ENCODE measurements at regions not wholly inside any gene's neighbourhood (a gene's known extent, or its start where the extent isn't known, plus 50 kb on each side); places are given as distances from the start of the nearest gene placed in this dataset.

DNA sequence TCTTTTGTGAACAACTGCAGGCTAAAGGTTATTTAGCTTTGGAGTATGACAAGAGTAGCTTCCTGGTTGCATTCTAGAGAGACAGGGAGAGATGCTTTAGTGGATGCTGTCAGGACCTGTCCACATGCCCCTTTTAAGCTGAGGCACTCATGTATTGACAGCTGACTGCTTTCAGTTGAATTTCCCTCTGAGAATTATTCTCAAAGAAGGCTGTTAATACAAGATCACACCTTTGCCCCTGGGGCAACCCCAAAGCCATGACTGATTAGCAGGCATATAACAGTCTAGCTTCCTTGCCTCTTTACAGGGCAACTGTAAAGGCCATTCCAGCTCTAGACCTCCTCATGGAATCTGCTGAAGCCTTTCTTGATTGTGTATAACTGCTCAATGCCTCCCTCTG, 117.6 kb upstream of the ATP10B start:
- FAIRE-seq (no peak), DNase-seq (ENCODE audit: extremely low spot score, insufficient read length, low read depth) (no peak)

DNA sequence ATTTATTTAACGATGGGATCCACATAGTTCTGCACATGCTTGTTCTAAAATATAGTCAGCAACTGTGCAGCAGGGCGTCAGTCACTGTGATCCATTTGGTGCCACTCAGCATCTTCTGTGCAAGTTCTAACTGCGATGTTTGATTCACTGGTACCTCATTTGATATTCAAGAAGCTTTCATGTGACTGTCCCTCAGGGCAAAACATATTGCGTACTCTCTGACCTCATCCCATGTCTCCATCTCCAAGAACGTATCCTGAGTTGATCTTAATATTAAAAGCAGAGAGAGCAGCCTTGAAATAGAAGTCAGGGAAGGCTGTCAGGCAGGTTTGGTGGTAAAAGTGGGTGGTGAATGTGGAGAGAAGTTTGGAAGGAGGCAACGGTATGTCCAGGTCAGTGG, 116.5 kb upstream of the ATP10B start:
- DNase-seq (ENCODE audit: extremely low spot score, insufficient read length, low read depth) = no peak

DNA sequence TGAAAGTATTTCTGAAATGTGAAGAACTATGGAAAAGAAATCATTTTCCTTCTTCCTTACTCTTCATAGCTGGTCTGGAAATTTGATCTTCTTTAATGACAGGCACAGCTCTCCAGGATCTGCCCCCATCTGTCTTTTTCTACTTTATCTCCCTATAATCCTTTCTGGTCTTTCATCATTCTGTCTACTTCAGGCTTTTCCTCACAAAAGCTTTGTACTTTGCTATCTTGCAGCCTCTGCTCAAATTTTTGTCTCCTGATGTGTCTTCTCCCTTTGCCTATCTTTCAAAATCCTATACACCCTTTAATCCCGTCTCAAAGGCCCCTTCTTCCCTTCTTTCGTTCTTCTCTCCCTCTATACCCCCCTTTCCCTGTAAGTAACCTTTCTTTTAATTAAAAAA, 114.9 kb upstream of the ATP10B start:
- no peak for FAIRE-seq
- DNase-seq (ENCODE audit: extremely low spot score, insufficient read length, low read depth) = no peak

More for the DNA sequence above, 116.5 kb upstream of the ATP10B start:
- no peak for FAIRE-seq

DNA sequence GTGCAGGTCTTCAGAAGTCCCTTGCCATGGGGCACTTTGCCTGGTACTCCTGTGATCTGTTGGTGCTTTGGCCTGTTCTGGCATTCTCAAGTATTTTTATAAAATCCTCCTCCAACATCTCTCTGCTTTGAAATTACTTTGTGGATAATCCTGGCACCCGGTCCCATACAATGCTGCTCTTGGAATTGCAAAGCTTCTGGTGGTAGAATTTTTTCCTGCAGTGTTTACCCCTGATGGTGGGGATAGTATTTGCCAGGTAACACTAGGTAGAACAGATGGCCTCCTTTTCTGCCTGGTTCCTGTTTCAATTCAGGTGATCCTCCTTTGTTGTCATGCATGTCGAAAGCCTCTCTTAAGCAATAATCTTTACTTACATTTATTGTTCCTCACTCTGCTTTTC, 109.8 kb upstream of the ATP10B start:
- FAIRE-seq (peak; percentile 61), DNase-seq (ENCODE audit: extremely low spot score, insufficient read length, low read depth) (no peak)

DNA sequence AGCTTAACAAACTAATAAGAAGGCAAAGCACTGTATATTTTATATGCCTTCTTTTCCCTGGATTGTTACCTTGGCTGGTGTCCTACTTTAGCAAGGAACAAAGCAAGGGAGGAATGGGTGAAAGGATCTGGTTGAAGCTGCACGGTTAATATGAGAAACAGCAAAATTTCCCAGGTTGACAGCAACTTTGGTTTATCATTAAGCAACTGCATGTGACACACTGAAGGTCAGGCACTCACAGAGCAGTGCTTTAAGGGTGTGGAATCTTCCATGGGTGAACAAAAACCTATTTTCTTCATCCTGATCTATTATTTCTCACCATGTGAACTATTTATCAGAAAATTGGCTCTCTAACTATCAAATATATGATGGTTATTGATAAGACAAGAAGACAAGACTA, 109.0 kb upstream of the ATP10B start:
- no peak for DNase-seq (ENCODE audit: extremely low spot score, insufficient read length, low read depth)
- FAIRE-seq = peak; percentile 70

DNA sequence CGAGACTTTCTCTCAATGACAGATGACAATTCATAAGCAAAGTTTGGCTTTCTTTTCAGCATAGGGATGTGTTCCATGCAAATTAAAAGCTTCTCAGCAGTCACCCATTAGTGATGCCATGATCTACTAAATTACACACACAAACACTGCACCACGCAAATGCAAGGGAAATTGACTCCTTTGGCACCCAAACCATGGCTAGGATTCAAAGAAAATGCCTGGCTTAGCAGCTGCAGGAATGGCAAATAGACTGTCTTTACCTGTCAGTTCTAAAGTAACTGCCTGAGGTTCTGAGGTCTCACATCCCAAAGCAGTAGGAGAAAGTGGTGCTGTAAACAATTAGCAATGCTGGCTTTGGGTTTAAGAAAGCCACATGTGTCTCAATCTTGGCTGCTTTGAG, 108.6 kb upstream of the ATP10B start:
- FAIRE-seq (no peak), DNase-seq (ENCODE audit: extremely low spot score, insufficient read length, low read depth) (no peak)

DNA sequence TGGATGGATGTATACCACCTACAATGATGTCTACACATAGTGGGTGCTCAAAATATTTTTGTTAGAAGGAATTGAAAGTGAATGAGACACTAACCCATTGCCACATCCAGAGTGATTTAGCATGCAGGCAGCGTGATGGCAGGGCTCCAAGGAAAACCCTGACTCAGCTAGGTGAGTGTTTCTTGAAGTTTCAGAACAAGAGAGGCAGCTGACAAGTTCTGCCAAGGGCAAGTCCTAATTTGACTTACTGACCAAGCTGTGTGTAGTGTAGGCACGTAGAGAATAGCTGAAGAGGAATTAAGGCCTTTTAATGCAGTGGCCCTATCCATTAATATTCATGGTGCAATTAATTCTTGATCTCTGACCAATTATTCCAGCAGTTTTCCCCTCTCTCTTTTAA, 107.8 kb upstream of the ATP10B start:
- peak; percentile 65 for FAIRE-seq
- no peak for DNase-seq (ENCODE audit: extremely low spot score, insufficient read length, low read depth)

DNA sequence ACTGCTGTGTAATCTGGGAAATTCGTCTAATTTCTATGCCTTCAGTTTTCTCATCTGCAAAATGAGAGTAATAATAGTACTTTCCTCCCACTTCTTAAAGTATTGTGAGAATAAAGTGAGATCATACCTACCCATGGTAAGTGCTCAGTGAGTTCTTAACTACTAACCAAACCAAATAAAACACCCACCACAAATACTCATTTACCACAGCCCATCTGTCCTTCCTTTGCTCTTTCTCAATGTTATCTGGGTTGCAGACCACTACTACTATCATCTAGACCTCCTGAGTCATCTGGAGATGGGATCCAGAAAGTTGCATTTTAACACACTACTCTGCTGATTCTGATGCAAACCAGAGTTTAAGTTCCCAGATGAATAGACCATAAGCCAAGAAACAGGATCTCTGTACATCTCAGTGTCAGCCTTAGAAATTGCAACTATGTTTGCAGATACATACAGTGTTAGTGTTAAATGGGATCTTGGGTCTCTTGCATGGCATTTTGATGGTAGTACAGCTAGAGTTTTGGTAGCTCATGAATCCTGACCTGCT, 105.4 kb upstream of the ATP10B start:
- DNase-seq (ENCODE audit: extremely low spot score, insufficient read length, low read depth) = no peak
- FAIRE-seq = peak; percentile 26

DNA sequence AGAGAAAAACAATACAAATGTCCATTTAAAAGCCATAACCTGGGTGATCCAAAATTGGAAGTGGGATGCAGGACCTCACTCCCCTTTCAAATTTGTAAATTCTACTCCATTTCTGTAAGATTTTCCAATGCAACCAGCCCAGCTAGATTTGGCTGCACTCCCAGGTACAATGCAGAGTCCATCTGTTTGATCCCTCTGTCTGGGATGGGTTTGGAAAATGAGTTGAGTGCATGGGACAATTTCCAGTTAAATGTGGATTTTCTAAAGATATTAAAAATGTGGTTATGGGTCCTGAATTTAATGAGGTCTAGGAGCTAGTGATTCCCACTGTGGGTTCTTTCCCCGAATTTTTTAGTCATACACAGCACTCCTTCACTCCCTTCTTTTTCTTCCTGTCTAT, 104.0 kb upstream of the ATP10B start:
- no peak for FAIRE-seq
- no peak for DNase-seq (ENCODE audit: extremely low spot score, insufficient read length, low read depth)

DNA sequence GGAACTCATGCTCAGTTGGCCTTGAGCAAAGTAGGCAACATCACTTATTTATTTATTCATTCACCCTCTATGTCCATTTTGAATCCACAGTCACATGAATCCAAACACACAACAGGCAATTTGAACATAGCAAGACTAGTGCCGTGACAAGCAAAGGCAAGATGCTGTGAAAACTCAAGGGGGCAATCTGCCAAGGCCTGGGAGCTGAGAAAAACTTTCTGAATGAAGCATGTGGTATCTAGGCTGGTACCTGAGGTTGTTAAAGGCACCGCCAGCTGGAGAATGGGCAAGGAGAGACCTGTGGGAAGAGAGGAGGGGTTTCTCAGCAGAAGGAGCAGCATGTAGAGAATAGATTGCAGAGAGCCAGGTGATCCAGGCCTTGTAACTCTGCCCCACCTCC, 98.3 kb upstream of the ATP10B start:
- FAIRE-seq = no peak
- no peak for DNase-seq (ENCODE audit: extremely low spot score, insufficient read length, low read depth)

DNA sequence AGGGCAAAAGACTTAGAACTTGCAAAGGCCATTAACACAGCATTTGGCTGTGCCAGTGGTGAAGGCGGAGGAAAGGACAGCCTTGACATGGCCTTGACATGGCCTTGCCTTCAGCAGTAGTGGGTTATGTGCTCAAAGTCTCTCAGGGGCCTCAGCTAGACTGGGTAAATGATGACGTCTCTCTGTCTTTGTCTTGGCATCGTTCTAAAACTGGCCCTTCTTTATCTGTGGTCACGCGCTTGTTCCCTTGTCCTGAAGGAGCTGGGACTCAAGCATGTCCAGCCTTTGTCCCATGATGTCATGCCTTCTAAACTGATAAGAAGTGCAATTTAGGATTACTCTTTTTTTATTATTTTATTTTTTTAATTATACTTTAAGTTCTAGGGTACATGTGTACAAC, 88.7 kb upstream of the ATP10B start:
- no peak for FAIRE-seq
- DNase-seq (ENCODE audit: extremely low spot score, insufficient read length, low read depth) = no peak

DNA sequence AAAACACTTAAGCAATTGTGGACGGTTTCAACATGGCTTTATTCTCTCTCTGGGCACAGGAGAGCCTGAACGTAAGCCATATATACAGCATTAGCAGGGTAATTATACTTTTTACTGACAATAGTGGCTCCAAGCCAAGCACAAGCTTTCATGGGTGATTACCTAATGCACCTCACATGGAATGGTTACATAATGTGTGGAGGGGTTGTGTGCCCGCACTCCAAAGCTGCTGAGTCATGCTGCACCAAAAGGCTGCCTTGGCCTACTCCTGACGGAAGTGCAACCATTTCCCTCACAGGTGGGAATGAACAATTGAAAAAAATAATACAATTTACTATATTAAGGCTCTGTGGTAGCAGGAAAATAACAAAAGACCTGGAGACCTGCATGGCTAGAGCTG, 86.5 kb upstream of the ATP10B start:
- DNase-seq (ENCODE audit: extremely low spot score, insufficient read length, low read depth) (no peak), FAIRE-seq (no peak)

DNA sequence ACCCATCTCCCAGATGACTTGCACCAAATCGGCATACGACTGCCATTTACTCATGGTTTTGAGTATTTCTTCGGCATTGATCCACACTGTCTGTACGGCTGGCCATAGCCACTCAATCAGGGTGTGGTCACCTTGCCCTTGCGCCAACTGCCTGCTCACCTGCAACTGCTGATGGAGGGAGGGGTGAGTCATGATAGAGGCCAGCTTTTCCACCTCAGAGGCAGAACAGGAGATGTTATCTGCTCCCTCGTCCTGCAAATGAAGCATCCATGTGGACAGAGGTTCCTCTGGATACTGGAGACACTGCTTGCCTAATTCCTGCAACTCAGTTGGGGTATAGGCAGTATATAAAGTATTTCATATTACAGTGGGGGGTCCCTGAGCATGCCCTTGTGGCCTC, 85.6 kb upstream of the ATP10B start:
- DNase-seq (ENCODE audit: extremely low spot score, insufficient read length, low read depth) (no peak), FAIRE-seq (no peak)

DNA sequence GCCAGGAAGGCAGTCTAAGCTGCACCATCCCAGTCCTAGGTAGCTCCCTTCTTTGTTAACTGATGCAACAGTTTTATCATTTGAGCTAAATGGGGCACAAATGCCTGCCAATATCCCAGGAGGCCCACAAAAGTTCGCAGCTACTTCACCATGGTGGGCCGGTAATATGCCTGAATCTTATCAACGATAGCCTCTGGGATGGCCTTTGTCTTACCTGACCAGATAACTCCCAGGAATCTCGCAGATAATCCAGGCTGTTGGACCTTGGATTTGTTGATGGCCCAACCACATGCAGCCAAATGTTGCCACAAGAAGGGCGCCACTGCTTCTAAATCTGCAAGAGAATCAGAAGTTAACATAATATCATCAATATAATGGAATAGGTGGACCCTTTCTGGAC, 83.8 kb upstream of the ATP10B start:
- FAIRE-seq (no peak), DNase-seq (ENCODE audit: extremely low spot score, insufficient read length, low read depth) (no peak)

DNA sequence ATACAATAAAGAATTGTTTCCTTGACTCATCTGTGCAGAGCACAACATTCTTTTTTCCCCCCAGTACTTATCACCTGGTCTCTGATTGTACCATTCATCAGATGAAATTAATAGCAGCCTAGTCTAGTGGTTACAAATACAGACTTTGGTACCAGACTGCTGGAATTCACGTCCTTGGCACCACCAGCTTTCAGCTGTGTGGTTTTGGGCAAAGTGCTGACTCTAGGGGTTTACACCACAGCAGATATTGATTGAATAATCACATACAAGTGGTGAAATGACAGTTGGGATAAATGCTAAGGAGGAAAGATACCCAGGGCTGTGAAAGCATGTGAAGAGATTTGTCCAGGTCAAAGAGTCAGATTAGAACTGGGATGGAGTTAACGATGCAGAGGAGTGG, 79.3 kb upstream of the ATP10B start:
- DNase-seq (ENCODE audit: extremely low spot score, insufficient read length, low read depth) (no peak), FAIRE-seq (no peak)

DNA sequence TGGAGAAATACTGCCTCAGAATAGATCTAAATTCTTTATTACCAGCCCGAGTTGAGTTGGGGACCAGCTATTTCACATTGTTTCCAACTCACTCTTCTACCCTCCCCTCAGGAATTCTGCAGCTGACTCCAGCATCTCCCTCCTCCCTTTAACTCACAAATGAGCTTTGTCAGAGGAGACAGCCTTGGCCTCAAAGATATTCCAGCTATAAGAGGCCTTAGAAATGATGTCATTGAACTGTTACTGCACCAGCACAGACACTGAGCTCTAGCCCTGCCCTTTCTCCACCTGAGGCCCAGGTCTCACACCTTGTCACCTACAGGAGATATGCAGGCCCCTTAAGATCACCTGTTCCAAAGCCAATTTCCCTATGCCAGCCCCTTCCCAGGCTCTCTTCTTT, 78.4 kb upstream of the ATP10B start:
- FAIRE-seq (no peak), DNase-seq (ENCODE audit: extremely low spot score, insufficient read length, low read depth) (no peak)

DNA sequence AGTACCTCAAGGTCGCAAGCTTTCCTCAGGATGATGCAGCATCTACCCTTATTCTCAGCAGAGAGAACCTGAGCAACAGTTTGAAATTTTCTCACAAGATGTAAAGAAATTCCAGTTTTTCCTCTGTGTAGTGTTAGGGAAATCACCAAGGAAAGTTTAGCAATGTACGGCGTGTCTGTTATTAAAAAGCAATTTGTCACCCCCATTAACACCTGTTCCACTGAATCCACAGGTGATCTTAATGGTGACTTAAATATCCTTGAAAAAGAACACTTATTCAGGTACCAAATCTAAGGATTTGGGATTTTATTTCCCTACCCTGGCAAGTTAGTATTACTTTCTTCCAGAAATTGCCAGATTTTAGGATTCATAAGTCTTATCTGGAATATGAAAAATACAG, 77.9 kb upstream of the ATP10B start:
- DNase-seq (ENCODE audit: extremely low spot score, insufficient read length, low read depth) (no peak), FAIRE-seq (no peak)

DNA sequence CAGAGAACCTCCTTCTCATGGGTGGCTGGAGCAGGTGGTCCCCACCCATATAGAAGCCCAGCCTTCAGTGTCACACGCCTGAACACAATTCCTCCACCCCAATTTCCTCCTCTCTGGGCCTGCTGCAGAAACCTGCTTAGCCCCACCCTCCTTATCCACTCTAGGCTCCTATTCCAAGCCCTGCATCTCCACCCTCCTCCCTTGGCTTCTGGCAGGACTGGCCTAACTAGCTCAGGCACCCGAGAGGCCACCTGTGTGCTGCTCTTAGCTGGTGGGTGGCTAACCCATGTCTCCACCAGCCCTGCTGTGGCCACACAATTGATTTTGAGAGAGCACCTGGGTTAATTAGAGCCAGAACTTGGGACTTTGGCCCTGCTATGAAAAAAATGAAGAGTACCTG, 77.3 kb upstream of the ATP10B start:
- FAIRE-seq (no peak), DNase-seq (ENCODE audit: extremely low spot score, insufficient read length, low read depth) (no peak)

DNA sequence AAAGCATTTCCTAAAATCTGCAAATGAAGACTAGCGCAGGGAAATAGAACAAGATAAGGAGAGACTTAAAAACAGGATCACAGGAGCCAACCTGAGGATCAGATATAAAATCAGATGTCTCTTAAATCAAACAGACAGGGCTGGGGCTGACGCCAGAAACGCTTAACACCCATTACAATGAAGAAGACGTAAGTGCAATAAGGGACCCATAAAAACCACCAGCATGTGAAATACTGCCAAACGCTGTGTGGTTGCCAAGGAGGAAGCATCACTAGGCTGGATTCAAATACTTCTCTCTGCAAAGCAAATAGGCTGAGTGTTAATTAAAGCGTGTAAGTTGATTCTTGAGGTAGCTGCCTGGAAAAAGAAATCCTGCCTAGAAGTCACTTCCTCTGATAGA, 74.4 kb upstream of the ATP10B start:
- FAIRE-seq (no peak), DNase-seq (ENCODE audit: extremely low spot score, insufficient read length, low read depth) (no peak)

DNA sequence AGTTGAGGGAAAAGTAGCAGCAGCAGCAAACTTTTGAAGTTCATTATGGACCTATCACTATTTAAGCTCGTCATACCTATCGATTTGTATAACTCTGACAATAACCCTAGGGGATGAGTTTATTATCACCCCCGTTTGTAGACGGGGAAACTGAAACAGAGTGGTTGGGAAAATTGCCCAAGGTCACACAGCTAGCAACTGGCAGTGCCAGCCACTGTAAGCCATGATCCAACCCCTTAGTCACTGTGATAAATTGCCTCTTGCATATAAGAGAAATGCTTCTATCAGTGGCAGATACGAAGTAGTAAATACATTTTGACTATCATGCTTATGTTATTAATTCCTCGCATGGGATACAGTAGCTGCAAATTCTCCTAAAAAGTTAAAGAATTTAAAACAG, 73.3 kb upstream of the ATP10B start:
- no peak for FAIRE-seq

DNA sequence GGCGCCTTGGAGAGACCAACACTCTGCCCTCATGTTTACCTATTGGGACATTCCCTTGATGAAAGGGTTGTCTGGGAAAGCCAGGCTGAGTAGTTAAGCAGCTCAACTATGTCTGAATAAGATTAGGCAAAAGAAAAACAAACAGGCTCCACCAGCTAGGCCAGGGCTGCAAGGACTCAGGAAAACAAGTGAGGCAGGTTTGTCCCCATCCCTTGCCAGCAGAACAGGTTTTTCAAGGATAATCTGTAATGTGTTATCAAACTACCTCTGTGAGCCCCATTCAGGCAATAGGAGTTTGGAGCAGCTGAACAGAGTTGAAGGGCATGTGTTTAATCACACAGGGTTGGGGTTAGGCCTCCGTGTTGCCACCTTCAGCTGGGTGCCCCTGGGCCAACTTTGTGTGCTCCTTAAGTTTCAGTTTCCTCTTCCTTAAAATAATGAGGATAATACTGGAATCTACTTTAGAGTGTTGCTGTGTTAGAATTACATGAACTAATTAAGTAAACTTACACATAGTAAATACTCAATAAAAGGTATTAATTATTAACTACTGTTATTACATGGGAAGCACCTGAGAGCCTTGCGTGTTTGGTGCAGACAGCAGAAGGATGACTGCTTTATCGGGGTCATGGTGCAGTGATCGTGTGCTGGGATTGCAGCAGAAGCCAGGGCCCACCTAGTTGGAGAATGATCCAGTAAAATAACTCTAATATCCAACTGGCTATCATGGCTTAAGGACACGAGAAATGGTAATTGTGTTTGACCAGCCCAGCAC, 72.1 kb upstream of the ATP10B start:
- FAIRE-seq (no peak), DNase-seq (ENCODE audit: extremely low spot score, insufficient read length, low read depth) (no peak)

More for the DNA sequence above, 73.3 kb upstream of the ATP10B start:
- no peak for DNase-seq (ENCODE audit: extremely low spot score, insufficient read length, low read depth)

DNA sequence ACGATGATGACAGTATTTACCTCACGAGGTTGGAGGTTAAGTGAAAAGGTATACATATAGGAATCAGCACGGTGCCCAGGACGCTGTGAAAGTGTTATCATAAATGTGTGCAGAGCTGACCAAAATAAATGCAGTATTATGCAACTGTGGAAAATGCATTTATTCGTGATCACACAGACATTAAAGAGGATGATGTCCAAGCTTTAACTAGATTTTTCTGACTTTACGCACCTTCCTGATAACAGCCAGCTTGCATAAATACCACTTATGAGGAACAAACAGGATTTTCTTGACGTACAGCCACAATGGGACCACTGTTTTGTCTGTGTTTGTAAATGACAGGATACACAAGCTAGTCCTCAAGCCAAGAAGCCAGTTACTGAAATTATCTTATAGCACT, 71.4 kb upstream of the ATP10B start:
- DNase-seq (ENCODE audit: extremely low spot score, insufficient read length, low read depth) (no peak), FAIRE-seq (no peak)

All from GM18507 (cell line).